ENCODE measurements at regions not wholly inside any gene's neighbourhood (a gene's known extent, or its start where the extent isn't known, plus 50 kb on each side); places are given as distances from the start of the nearest gene placed in this dataset.

- TF ChIP-seq HMG20B (CRISPR knock-in tag; conservative IDR thresholded peaks at IDR 0.05), result no peak
- TF ChIP-seq ZNF580 (CRISPR knock-in tag; IDR thresholded peaks at IDR 0.05; ENCODE audit: borderline replicate concordance, low read depth), result peak; percentile 98; the same call in 1 of the 2 replicates
- TF ChIP-seq RNF2 (conservative IDR thresholded peaks at IDR 0.05; ENCODE audit: low read depth), result peak; percentile 100
- TF ChIP-seq KLF9 (CRISPR knock-in tag; IDR thresholded peaks at IDR 0.05; ENCODE audit: low read depth), result peak; percentile 94; the same call in 1 of the 2 replicates
- TF ChIP-seq HIVEP1 (CRISPR knock-in tag; IDR thresholded peaks at IDR 0.05), result peak; percentile 90
- TF ChIP-seq ZNF510 (CRISPR knock-in tag; IDR thresholded peaks at IDR 0.05; ENCODE audit: low read depth), result peak; percentile 83
- TF ChIP-seq ZC3H13 (CRISPR knock-in tag; IDR thresholded peaks at IDR 0.05), result peak; percentile 95
- peak; percentile 85 for TF ChIP-seq ELK4 (CRISPR knock-in tag; IDR thresholded peaks at IDR 0.05; ENCODE audit: borderline replicate concordance)
- TF ChIP-seq TCF12 (IDR thresholded peaks at IDR 0.05), result no peak
- TF ChIP-seq TCF12 (CRISPR knock-in tag; IDR thresholded peaks at IDR 0.05), result peak; percentile 87; the same call in 1 of the 2 replicates
- TF ChIP-seq ARID2 (CRISPR knock-in tag; IDR thresholded peaks at IDR 0.05; ENCODE audit: borderline replicate concordance), result no peak
- peak; percentile 93 for TF ChIP-seq FLYWCH1 (CRISPR knock-in tag; IDR thresholded peaks at IDR 0.05)
- TF ChIP-seq ZNF232 (CRISPR knock-in tag; IDR thresholded peaks at IDR 0.05; ENCODE audit: borderline replicate concordance), result peak; percentile 94
- TF ChIP-seq HOXD1 (CRISPR knock-in tag; IDR thresholded peaks at IDR 0.05), result peak; percentile 93
- peak; percentile 68 for TF ChIP-seq ZNF562 (CRISPR knock-in tag; IDR thresholded peaks at IDR 0.05; ENCODE audit: borderline replicate concordance)
- TF ChIP-seq PAF1 (CRISPR knock-in tag; IDR thresholded peaks at IDR 0.05), result no peak
- peak; percentile 88 for TF ChIP-seq TAF1 (CRISPR knock-in tag; IDR thresholded peaks at IDR 0.05)
- peak; percentile 92 for TF ChIP-seq ATF5 (CRISPR knock-in tag; IDR thresholded peaks at IDR 0.05; ENCODE audit: low read depth)
- TF ChIP-seq ZNF160 (CRISPR knock-in tag; IDR thresholded peaks at IDR 0.05), result peak; percentile 97
- peak; percentile 97; the same call in 1 of the 2 replicates for TF ChIP-seq ZNF431 (CRISPR knock-in tag; IDR thresholded peaks at IDR 0.05; ENCODE audit: borderline replicate concordance, low read depth)
- no peak for TF ChIP-seq SNRNP70 (IDR thresholded peaks at IDR 0.05; ENCODE audit: low read depth, low read length)
- TF ChIP-seq ZFAT (CRISPR knock-in tag; conservative IDR thresholded peaks at IDR 0.05), result 0 out of 2 replicates have a peak, but pooled peaks have one; percentile 64
- TF ChIP-seq SMAD9 (CRISPR knock-in tag; IDR thresholded peaks at IDR 0.05), result peak; percentile 92
- peak; percentile 75; the same call in 1 of the 2 replicates for TF ChIP-seq ZNF713 (CRISPR knock-in tag; IDR thresholded peaks at IDR 0.05)
- peak; percentile 92 for TF ChIP-seq RBFOX2 (IDR thresholded peaks at IDR 0.05; ENCODE audit: low read depth, low read length)
- peak; percentile 98 for TF ChIP-seq ZNF883 (CRISPR knock-in tag; IDR thresholded peaks at IDR 0.05; ENCODE audit: not compliant biosample characterization)
- TF ChIP-seq MXI1 (IDR thresholded peaks at IDR 0.05; ENCODE audit: borderline replicate concordance, low read depth, low read length), result peak; percentile 62; the same call in 1 of the 3 replicates
- no peak for TF ChIP-seq ZNF460 (CRISPR knock-in tag; IDR thresholded peaks at IDR 0.05; ENCODE audit: borderline replicate concordance)
- no peak for TF ChIP-seq NCOA5 (CRISPR knock-in tag; IDR thresholded peaks at IDR 0.05)
- TF ChIP-seq SMAD1 (CRISPR knock-in tag; IDR thresholded peaks at IDR 0.05; ENCODE audit: borderline replicate concordance, low read depth), result 0 out of 2 replicates have a peak, but pooled peaks have one; percentile 85
Observed at GRCh38 chr17:68101075-68101986, 65.8 kb downstream of the KPNA2 start (continued).

Measured in HepG2 (cell line).